K562 (cell line): ENCODE measurements at regions not wholly inside any gene's neighbourhood (a gene's known extent, or its start where the extent isn't known, plus 50 kb on each side); places are given as distances from the start of the nearest gene placed in this dataset.

Source experiments
- BACH1 ChIP-seq: fragments of 200-800 bp; sonication (Bioruptor generic); IDR thresholded peaks from 2 replicates; pipeline ENCODE4 v1.6.1; 2016; ENCODE audit warnings: missing genetic modification characterization, missing compliant biosample characterization
- CHD1 ChIP-seq: fragments of 200-600 bp; sonication (generic); IDR thresholded peaks from one replicate; pipeline ENCODE4 v1.6.1; 2012; ENCODE audit warnings: mild to moderate bottlenecking, moderate library complexity, low read length, inconsistent platforms
- CHD2 ChIP-seq: IDR thresholded peaks from 2 replicates; pipeline ENCODE4 v1.6.1; 2011; ENCODE audit warnings: low read depth, low read length
- CTCF ChIP-seq, 3 experiments: IDR thresholded peaks in 2 of 3; conservative IDR thresholded peaks in 1 of 3; 2 replicates each; pipeline ENCODE4 v1.5.1; 2011 to 2012; ENCODE audit warnings: low read length in 3 of 3, mild to moderate bottlenecking in 3 of 3, control low read depth in 2 of 3, improper control_type of control experiment in 1 of 3, inconsistent platforms in 1 of 3, low read depth in 1 of 3, mixed read lengths in 1 of 3, moderate library complexity in 1 of 3; ENCODE audit not compliant: insufficient read depth in 2 of 3
- ELF4 ChIP-seq: fragments of 450-650 bp; formaldehyde crosslinking; IDR thresholded peaks from 2 replicates; pipeline ENCODE4 v1.4.0; 2022; ENCODE audit warnings: missing genetic modification characterization
- GMEB1 ChIP-seq: fragments of 250-450 bp; sonication (Bioruptor Pico); IDR thresholded peaks from 2 replicates; pipeline ENCODE4 v1.4.0; 2020; ENCODE audit warnings: mild to moderate bottlenecking
- IFI16 ChIP-seq: fragments of 250-450 bp; sonication (Bioruptor Pico); IDR thresholded peaks from 2 replicates; pipeline ENCODE4 v2.1.2; 2022; ENCODE audit warnings: mild to moderate bottlenecking, inconsistent platforms
- MYC ChIP-seq, 2 experiments: fragments of 250-450 bp in 1 of 2; sonication (Bioruptor Pico) in 1 of 2; IDR thresholded peaks; 2 replicates each; pipeline versions ENCODE4 v1.5.1 to v1.6.1; 2012 to 2021; ENCODE audit warnings: low read depth in 2 of 2, borderline replicate concordance in 1 of 2, improper control_type of control experiment in 1 of 2, low read length in 1 of 2, mild to moderate bottlenecking in 1 of 2, moderate library complexity in 1 of 2
- PHF20 ChIP-seq: fragments of 450-650 bp; IDR thresholded peaks from 2 replicates; pipeline ENCODE4 v1.6.1; 2018; ENCODE audit not compliant: partially characterized antibody
- POLR2A ChIP-seq: fragments of 450-650 bp; conservative IDR thresholded peaks from 2 replicates; pipeline ENCODE4 v1.6.1; 2016
- RNF2 ChIP-seq: sonication (generic); IDR thresholded peaks from 2 replicates; pipeline ENCODE4 v1.6.1; 2016
- ZBTB7A ChIP-seq: IDR thresholded peaks from 2 replicates; pipeline ENCODE4 v1.6.1; 2011; ENCODE audit warnings: low read depth, mild to moderate bottlenecking, low read length, moderate library complexity, borderline replicate concordance; ENCODE audit not compliant: control insufficient read depth
- ZNF212 ChIP-seq: fragments of 450-650 bp; formaldehyde crosslinking; IDR thresholded peaks from 2 replicates; pipeline ENCODE4 v1.4.0; 2020; ENCODE audit warnings: mild to moderate bottlenecking
- ZNF263 ChIP-seq: sonication (generic); formaldehyde crosslinking; IDR thresholded peaks from 2 replicates; pipeline ENCODE4 v1.8.0; 2022; ENCODE audit warnings: mild to moderate bottlenecking, missing genetic modification reagents, borderline replicate concordance

DNA sequence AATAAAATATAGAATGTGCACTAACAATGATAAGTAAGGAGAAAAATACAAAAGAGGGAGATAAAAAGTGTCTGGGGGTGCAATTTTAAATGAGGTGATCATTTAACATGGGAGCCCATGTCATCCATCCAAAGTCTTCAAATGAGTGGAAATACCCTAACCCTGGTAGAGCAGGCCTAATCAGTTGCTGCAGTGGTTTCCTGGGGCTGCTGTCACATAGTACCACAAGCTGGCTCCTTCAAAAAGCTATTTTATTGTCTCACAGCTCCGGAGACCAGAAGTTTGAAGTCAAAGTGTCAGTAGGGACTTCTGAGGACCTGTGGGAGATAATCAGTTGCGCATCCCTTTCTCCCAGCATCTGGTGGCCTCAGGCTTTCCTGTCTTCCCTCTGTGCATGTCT lies 717.9 kb downstream of the DIAPH3 start:
- no peak for TF ChIP-seq POLR2A
- TF ChIP-seq PHF20: no peak
- no peak for TF ChIP-seq RNF2
- TF ChIP-seq CHD1: no peak
- no peak for TF ChIP-seq ZNF212 (CRISPR knock-in tag)
- TF ChIP-seq ZBTB7A: no peak
- no peak for TF ChIP-seq MYC (IDR thresholded peaks at IDR 0.05; ENCODE audit: low read depth, low read length)
- no peak for TF ChIP-seq MYC (CRISPR knock-in tag; IDR thresholded peaks at IDR 0.05; ENCODE audit: borderline replicate concordance, low read depth)
- TF ChIP-seq IFI16 (CRISPR knock-in tag): no peak
- no peak for TF ChIP-seq CTCF (IDR thresholded peaks at IDR 0.05 in 2 of 3, conservative IDR thresholded peaks at IDR 0.05 in 1 of 3; ENCODE audit: insufficient read depth in 2 of 3, low read depth in 1 of 3, low read length in 3 of 3)
- TF ChIP-seq ZNF263 (CRISPR knock-in tag): no peak
- TF ChIP-seq ELF4 (CRISPR knock-in tag): no peak
- TF ChIP-seq GMEB1 (CRISPR knock-in tag): no peak
- no peak for TF ChIP-seq BACH1
- TF ChIP-seq CHD2: no peak
